Testis (tissue), 2 donors: ENCODE measurements at regions not wholly inside any gene's neighbourhood (a gene's known extent, or its start where the extent isn't known, plus 50 kb on each side); places are given as distances from the start of the nearest gene placed in this dataset.

Experiments used
- DNase-seq: peaks from one replicate; pipeline ENCODE4 v3.0.0-alpha.2; 2019
- H3K27ac ChIP-seq, 2 donors: fragments of 200-600 bp; sonication (generic); one replicate each; pipeline ENCODE4 v1.5.1; 2019
- H3K27me3 ChIP-seq: fragments of 200-600 bp; sonication (generic); one replicate; pipeline ENCODE4 v1.5.1; 2019
- H3K36me3 ChIP-seq: fragments of 200-600 bp; sonication (generic); one replicate; pipeline ENCODE4 v1.5.1; 2017; ENCODE audit warnings: low read depth; ENCODE audit errors: missing control alignments
- H3K4me1 ChIP-seq: fragments of 200-600 bp; sonication (generic); one replicate; pipeline ENCODE4 v1.5.1; 2019
- H3K4me3 ChIP-seq, 2 donors: fragments of 200-600 bp; sonication (generic); one replicate each; pipeline ENCODE4 v1.5.1; 2017 to 2019
- H3K9me3 ChIP-seq: fragments of 200-600 bp; sonication (generic); one replicate; pipeline ENCODE4 v1.5.1; 2017
- POLR2A ChIP-seq: fragments of 450-650 bp; IDR thresholded peaks from one replicate; pipeline ENCODE4 v1.6.1; 2017; ENCODE audit warnings: antibody characterized with exemption, mild to moderate bottlenecking, moderate library complexity
- WGBS, 2 donors: methylation state at CpG; one replicate each; pipeline ENCODE4 v1.1.5; 2018; 5-methylcytosine and 5-hydroxymethylcytosine counted together
- intact Hi-C: fragments of 100-400 bp; cut with DNase I; formaldehyde crosslinking; loops from one replicate; pipeline ENCODE4 v1.15.1; 2023; ENCODE audit warnings: low total_unique reads
- TF ChIP-seq, protein P1 (sequence below), 3 experiments: fragments of 450-650 bp in 2 of 3; fragments of 200-600 bp in 1 of 3; sonication (generic) in 1 of 3; IDR thresholded peaks; one replicate each; pipeline ENCODE4 v1.5.1; 2016 to 2019; ENCODE audit warnings: antibody characterized with exemption in 3 of 3, mild to moderate bottlenecking in 2 of 3, moderate library complexity in 1 of 3

DNA sequence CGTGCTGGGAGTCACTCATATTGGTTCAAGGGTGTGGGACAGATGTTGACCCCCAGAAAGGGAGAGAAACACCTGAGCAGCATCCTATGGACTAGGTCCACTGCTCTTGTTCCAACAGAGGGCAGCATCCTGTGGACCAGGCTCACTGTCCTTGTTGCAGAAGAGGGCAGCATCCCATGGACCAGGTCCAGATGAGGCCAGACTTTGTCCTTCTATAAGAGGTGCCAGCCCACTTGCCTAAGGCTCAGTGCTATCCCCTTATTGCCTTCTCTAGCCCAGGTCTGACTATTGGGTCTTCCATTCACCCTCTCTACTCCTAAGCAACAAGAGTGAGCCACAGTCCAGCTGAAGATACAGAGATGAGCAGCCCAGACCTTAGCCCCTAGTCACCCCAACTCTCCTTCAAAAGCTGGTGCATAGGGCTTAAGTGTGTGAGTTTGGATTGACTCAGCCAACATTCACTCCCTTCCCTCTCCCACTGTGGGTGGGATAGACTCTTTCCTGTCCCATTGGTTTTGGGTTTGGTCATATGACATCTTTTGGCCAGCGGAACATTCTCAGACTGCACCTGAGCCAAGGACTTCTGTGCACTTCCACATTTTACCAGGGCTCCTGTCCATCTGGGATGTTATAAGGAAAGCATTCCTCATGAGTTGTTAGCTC is 132.4 kb upstream of the GPC1 start:
- intact Hi-C loops: no loop called here
- no peaks in the 10 kb centered on the region for H3K27me3 ChIP-seq
- TF ChIP-seq, protein P1, sequence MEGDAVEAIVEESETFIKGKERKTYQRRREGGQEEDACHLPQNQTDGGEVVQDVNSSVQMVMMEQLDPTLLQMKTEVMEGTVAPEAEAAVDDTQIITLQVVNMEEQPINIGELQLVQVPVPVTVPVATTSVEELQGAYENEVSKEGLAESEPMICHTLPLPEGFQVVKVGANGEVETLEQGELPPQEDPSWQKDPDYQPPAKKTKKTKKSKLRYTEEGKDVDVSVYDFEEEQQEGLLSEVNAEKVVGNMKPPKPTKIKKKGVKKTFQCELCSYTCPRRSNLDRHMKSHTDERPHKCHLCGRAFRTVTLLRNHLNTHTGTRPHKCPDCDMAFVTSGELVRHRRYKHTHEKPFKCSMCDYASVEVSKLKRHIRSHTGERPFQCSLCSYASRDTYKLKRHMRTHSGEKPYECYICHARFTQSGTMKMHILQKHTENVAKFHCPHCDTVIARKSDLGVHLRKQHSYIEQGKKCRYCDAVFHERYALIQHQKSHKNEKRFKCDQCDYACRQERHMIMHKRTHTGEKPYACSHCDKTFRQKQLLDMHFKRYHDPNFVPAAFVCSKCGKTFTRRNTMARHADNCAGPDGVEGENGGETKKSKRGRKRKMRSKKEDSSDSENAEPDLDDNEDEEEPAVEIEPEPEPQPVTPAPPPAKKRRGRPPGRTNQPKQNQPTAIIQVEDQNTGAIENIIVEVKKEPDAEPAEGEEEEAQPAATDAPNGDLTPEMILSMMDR (IDR thresholded peaks at IDR 0.05): no peak
- no peak for TF ChIP-seq POLR2A
- no peaks in the 10 kb centered on the region for H3K4me1 ChIP-seq
- H3K9me3 ChIP-seq: no peaks in the 10 kb centered on the region
- H3K4me3 ChIP-seq: no peak overlapping the region
- no peaks in the 10 kb centered on the region for H3K36me3 ChIP-seq
- DNase-seq: no peak
- no peak overlapping the region for H3K27ac ChIP-seq
- 97 to 100% methylated on average over 1 of the region's 2 CpGs for WGBS, 2 donors

DNA sequence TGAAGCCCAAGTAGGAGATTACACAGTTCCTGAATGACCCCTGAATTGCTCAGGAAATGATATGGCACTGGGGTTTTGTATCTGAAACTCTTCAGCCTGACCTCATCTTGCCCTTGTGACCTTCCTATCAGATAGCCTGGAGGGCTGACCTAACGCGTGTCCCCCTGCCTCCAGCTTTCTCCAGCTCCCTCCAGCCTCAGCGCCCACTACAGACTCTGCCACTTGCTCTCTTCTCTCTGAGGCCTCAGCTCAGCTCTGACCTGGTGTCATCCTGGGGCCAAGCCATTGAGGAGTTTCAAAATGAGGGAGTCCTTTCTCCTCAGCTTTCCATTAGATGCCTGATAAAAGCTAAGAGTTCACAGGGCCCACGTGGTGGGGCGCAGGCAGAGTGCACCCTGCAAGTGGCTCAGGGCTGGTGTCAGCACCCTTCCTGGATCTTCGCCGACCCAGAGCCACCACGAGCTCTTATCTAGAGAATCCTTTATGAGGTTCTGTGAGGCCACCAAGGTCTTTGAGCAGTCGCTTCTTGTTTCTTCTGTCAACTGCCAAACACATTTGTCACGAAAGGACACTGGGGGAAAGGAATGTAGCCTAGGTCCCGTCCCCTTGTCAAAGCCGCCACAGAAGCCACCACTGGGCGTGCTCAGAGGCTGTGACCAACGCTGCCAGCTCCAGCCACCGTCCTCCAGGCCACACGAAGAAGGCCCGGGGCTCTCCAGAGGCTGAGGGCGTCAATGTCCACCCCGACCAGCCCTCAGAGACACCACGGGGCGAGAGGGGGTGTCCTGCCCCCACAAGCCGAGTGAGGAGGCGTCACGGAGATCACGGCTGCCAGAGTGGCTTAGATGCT is 131.3 kb upstream of the GPC1 start:
- DNase-seq: no peak

DNA sequence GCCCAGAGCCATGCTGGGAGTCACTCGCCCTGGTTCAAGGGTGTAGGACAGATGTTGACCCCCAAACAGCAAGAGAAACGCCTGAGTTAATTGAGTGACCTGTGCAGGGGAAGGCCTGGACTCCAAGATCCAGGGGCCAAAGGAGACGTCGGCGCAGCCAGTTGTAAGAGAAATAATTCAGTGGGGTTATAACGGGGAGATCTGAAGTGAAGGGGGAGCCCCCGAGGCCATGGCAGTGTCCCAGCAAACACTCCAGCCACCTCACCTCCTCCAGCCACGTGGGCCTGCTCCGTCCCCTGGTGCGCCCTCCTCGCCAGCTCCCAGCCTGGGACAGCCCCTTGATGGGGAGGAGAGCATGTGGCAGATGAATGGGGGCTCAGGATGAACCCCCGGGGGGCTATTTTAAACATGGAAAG is 130.7 kb upstream of the GPC1 start:
- WGBS, 2 donors: 76 to 85% methylated on average over 12 of the region's 12 CpGs

More for the DNA sequence above, 131.3 kb upstream of the GPC1 start:
- no peaks in the 10 kb centered on the region for H3K27me3 ChIP-seq
- TF ChIP-seq, protein P1 (IDR thresholded peaks at IDR 0.05): no peak
- TF ChIP-seq POLR2A: no peak
- WGBS, 2 donors: 85 to 95% methylated on average over 15 to 25 of the region's 25 CpGs
- H3K4me1 ChIP-seq: no peaks in the 10 kb centered on the region
- no peak overlapping the region for H3K4me3 ChIP-seq
- no peaks in the 10 kb centered on the region for H3K36me3 ChIP-seq
- H3K27ac ChIP-seq: no peak overlapping the region
- intact Hi-C loops: no loop called here
- no peaks in the 10 kb centered on the region for H3K9me3 ChIP-seq

DNA sequence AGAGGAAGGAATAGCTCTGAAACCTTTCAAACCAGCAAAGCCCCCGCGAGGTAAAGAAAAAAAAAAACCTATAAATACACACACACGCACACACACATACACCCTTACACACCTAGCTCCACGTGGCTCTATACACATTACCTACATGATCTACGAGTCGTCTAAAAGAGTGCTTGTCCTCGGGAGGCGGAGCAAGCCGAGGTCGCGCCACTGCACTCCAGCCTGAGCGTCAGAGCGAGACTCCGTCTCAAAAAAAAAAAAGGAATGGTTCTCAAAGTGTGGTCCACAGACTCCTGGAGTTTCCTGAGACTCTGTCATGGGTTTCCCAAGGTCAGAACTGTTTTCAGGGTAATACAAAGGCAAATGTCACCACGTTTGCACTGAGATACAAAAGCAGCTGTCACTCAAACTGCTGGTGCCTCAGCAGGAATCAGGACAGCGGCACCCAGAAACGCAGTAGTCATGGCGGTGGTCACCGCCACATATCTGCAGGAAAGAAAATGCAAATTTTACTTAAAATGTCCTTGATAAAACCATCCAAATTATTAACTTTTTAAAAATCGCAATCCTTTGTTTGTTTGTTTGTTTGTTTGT is 130.0 kb upstream of the GPC1 start:
- WGBS, 2 donors: 57 to 72% methylated on average over 20 of the region's 20 CpGs
- H3K4me1 ChIP-seq: no peaks in the 10 kb centered on the region
- H3K4me3 ChIP-seq: no peak overlapping the region
- intact Hi-C loops: no loop called here
- TF ChIP-seq POLR2A: no peak
- TF ChIP-seq, protein P1 (IDR thresholded peaks at IDR 0.05): no peak
- H3K27me3 ChIP-seq: no peaks in the 10 kb centered on the region
- no peaks in the 10 kb centered on the region for H3K36me3 ChIP-seq
- no peak for DNase-seq
- no peaks in the 10 kb centered on the region for H3K9me3 ChIP-seq
- no peak overlapping the region for H3K27ac ChIP-seq

More for the DNA sequence above, 130.7 kb upstream of the GPC1 start:
- no peaks in the 10 kb centered on the region for H3K36me3 ChIP-seq
- no peak for TF ChIP-seq POLR2A
- TF ChIP-seq, protein P1 (IDR thresholded peaks at IDR 0.05): no peak
- no peak overlapping the region for H3K4me3 ChIP-seq
- H3K27ac ChIP-seq: no peak overlapping the region
- no peak for DNase-seq
- no peaks in the 10 kb centered on the region for H3K4me1 ChIP-seq
- H3K9me3 ChIP-seq: no peaks in the 10 kb centered on the region
- intact Hi-C loops: no loop called here
- H3K27me3 ChIP-seq: no peaks in the 10 kb centered on the region
